ENCODE measurements at regions not wholly inside any gene's neighbourhood (a gene's known extent, or its start where the extent isn't known, plus 50 kb on each side); places are given as distances from the start of the nearest gene placed in this dataset.
"Not testable (repeated sequence)": the region's sequence is repeated elsewhere in the genome, so short reads cannot be mapped to it uniquely, and the experiment has no call there.

DNA sequence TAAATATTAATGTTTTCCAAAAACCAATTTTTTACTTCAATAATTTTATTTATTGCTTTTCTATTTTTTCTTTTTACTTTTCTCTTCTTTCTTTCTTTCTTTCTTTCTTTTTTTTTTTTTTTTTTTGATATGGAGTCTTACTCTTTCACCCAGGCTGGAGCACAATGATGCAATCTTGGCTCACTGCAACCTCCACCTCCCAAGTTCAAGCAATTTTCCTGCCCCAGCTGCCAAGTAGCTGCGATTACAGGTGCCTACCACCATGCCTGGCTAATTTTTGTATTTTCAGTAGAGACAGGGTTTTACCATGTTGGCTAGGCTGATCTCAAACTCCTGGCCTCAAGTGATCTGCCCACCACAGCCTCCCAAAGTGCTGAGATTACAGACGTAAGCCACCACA, 63.9 kb downstream of the MSTN start:
- TF ChIP-seq, protein P1, sequence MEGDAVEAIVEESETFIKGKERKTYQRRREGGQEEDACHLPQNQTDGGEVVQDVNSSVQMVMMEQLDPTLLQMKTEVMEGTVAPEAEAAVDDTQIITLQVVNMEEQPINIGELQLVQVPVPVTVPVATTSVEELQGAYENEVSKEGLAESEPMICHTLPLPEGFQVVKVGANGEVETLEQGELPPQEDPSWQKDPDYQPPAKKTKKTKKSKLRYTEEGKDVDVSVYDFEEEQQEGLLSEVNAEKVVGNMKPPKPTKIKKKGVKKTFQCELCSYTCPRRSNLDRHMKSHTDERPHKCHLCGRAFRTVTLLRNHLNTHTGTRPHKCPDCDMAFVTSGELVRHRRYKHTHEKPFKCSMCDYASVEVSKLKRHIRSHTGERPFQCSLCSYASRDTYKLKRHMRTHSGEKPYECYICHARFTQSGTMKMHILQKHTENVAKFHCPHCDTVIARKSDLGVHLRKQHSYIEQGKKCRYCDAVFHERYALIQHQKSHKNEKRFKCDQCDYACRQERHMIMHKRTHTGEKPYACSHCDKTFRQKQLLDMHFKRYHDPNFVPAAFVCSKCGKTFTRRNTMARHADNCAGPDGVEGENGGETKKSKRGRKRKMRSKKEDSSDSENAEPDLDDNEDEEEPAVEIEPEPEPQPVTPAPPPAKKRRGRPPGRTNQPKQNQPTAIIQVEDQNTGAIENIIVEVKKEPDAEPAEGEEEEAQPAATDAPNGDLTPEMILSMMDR (IDR thresholded peaks at IDR 0.05), result not testable (repeated sequence)
- not testable (repeated sequence) for TF ChIP-seq POLR2A (IDR thresholded peaks at IDR 0.05)

Data from gastroesophageal sphincter (tissue), 3 donors.